GM10266 (cell line): ENCODE measurements at regions not wholly inside any gene's neighbourhood (a gene's known extent, or its start where the extent isn't known, plus 50 kb on each side); places are given as distances from the start of the nearest gene placed in this dataset.

ENCODE experiments used
- DNase-seq: peaks from one replicate; pipeline ENCODE4 v3.0.0; 2012; ENCODE audit errors: extremely low spot score
- TF ChIP-seq, protein P1 (sequence below): IDR thresholded peaks from 2 replicates; pipeline ENCODE4 v1.5.1; 2012; ENCODE audit warnings: mild to moderate bottlenecking, low read depth; ENCODE audit not compliant: control insufficient read depth, insufficient read depth; ENCODE audit errors: missing control alignments

DNA sequence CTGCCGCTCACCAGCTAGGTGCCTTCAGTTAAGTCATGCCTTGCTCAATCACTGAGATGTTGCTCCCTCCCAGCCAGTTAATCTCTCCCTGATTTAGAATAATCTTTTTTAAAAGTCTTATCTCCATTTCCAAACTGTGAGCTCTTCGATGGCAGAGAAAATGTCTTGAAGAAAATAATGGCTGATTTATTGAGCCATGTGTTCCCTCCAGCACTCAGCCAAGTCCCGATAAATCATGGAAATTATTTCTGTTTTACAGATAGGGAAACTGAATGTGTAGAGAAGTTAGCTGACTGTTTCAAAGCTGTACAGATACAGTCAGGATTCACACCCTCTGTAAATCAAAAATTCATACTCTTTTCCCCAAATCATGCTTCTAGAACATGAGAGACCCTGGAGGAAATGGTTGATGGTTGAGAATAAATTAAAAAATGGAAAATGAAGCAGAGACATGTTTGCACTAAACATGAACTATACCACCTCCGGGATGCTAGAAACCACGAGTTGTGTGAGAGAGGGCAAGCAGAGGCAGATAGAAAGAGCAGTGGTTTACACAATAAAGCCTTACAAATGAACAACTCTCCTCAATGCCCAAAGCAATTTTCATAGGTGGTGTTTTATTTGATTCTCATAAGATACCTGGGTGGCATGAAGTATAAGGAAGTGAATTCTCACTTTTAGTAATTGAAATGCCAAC lies 376.4 kb downstream of the PLPP3 start:
- TF ChIP-seq, protein P1, sequence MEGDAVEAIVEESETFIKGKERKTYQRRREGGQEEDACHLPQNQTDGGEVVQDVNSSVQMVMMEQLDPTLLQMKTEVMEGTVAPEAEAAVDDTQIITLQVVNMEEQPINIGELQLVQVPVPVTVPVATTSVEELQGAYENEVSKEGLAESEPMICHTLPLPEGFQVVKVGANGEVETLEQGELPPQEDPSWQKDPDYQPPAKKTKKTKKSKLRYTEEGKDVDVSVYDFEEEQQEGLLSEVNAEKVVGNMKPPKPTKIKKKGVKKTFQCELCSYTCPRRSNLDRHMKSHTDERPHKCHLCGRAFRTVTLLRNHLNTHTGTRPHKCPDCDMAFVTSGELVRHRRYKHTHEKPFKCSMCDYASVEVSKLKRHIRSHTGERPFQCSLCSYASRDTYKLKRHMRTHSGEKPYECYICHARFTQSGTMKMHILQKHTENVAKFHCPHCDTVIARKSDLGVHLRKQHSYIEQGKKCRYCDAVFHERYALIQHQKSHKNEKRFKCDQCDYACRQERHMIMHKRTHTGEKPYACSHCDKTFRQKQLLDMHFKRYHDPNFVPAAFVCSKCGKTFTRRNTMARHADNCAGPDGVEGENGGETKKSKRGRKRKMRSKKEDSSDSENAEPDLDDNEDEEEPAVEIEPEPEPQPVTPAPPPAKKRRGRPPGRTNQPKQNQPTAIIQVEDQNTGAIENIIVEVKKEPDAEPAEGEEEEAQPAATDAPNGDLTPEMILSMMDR: no peak
- DNase-seq: no peak

DNA sequence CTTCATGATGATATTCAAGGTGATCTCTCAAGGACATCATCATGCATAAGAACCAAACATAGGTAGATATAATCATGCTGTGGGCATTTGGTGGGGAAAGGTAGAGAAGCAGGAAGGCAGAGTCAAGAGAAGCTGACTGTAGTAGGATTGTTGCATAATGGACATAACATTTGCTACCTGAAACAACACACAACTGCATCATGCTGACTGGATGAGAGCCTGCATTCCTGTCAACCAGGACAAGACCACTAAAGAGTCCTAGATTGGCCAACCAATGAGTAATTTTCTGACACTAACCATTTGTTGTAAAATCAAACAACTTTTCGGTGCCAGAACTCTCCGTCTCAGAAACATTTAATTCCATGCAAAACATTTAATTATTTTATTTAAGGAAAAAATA lies 377.2 kb downstream of the PLPP3 start:
- no peak for DNase-seq

DNA sequence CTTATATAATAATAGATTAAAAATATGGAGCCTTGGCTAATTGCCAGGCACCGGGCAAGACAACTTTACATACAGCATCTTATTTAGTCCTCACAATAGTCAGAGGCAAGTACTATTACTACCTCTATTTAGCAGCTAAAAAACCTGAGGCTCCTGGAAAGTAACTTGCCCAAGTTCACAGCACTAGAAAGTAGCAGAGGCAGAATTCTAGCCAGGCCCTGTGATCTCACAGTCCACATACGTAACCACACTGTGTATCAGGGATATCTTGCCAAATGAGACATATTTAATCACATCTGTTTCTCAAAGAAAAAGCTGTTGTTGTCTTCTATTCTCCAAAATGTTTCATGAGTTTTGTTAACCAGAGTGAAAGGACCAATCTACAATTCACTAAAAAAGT lies 378.5 kb downstream of the PLPP3 start:
- TF ChIP-seq, protein P1: no peak
- no peak for DNase-seq

More for the DNA sequence above, 377.2 kb downstream of the PLPP3 start:
- TF ChIP-seq, protein P1: no peak

DNA sequence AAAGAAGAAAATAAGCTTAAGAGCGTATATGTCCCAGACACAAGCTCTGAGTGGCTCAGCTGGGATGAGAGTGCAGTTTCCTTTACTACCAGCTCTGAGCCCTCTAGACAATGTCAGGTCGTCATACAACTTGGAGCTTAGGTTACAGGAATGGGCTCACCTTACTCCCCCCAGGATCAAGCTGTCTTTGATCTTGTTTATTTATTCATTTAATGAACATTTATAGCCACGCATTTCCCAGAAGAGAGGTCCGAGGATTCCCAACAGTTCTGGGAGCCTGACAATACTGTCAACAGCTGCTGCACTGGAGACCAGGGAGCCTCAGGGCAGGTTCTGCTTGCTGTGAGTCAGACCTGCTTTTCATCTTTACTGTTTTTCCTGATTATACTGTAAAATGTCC lies 378.9 kb downstream of the PLPP3 start:
- no peak for DNase-seq
- TF ChIP-seq, protein P1: no peak

DNA sequence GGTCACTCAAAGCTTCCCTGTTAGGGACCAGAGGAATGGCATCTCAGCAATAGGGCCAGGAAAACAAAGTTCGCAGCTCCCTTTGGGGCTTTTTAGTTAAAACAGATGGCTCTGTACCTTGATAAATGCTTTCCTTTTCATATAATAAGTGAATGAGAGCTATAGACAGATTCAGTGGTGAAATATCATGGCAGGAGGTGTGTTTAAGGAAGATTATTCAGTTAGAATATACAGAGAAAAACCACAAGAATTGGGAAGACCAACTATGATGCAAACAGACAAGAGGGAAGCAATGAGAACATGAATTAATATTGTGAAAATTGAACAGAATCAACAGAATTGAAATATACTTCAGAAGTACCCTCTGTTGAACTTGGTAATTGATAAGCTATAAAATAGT lies 379.4 kb downstream of the PLPP3 start:
- no peak for DNase-seq
- TF ChIP-seq, protein P1: no peak

DNA sequence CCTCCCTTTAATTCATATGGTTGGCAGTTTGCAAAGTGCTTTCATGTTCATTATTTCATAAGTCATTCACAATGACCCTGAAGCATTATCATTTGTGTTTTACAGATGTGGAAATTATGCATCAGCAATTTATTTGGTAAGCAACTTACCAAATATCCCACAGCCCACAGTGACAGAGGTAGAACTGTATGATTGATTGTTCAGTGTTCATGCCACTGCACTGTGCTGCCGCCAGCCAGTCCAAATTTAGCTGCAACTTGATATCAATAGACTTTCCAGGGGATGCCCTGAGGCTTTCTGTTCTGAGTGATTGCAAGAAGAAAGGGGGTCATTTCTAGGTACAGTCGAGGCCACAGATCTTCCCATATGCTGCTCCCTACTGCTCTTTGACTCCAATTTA lies 380.3 kb downstream of the PLPP3 start:
- TF ChIP-seq, protein P1: no peak
- no peak for DNase-seq

DNA sequence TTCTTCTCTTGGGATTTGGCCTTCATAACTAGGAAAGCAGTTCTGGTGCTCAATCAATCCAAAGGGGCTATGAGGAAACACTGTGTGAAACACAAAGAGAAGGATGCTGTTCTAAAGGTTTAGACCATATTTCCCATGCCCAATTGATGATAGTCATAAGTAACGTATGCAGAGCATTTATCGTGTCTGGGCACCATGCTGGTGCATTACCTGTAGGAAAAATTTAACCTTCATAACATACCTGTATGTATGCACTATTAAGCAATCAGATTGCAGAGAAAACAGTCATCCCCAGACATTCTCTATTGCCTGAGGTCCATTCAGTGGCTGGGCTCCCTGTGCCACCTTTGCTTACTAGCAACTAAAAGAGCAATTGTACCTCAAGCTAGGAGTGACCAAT lies 381.4 kb downstream of the PLPP3 start:
- DNase-seq: no peak
- TF ChIP-seq, protein P1: no peak
